Epidermal melanocyte (primary cell): ENCODE measurements at regions not wholly inside any gene's neighbourhood (a gene's known extent, or its start where the extent isn't known, plus 50 kb on each side); places are given as distances from the start of the nearest gene placed in this dataset.
A peak's percentile ranks its signal among the peaks of the same experiment; 100 is the strongest.

Source experiments
- DNase-seq: peaks from one replicate; pipeline ENCODE4 v3.0.0; 2011; ENCODE audit warnings: low spot score; ENCODE audit not compliant: insufficient read length

- no peak for DNase-seq
Measured at GRCh38 chr14:61625165-61625564, 70.1 kb upstream of the HIF1A start.

- DNase-seq: no peak
Measured at GRCh38 chr14:61627612-61628011, 67.7 kb upstream of the HIF1A start.

GRCh38 chr14:61628016-61628725 lies 67.1 kb upstream of the HIF1A start:
- no peak for DNase-seq

GRCh38 chr14:61630399-61631044 lies 64.8 kb upstream of the HIF1A start:
- no peak for DNase-seq

GRCh38 chr14:61631045-61631687 lies 64.1 kb upstream of the HIF1A start:
- DNase-seq: no peak

GRCh38 chr14:61632401-61632800 lies 62.9 kb upstream of the HIF1A start:
- no peak for DNase-seq

- DNase-seq: no peak
Measured at GRCh38 chr14:61632807-61633206, 62.5 kb upstream of the HIF1A start.

GRCh38 chr14:61636291-61636690 lies 59.0 kb upstream of the HIF1A start:
- no peak for DNase-seq

GRCh38 chr14:61636779-61637178 lies 58.5 kb upstream of the HIF1A start:
- DNase-seq: no peak

GRCh38 chr14:61638595-61639387 lies 56.5 kb upstream of the HIF1A start:
- no peak for DNase-seq

GRCh38 chr14:61640158-61641136 lies 54.9 kb upstream of the HIF1A start:
- DNase-seq: no peak

- no peak for DNase-seq
Measured at GRCh38 chr14:61641914-61642613, 53.2 kb upstream of the HIF1A start.

GRCh38 chr14:61642614-61642982 lies 52.7 kb upstream of the HIF1A start:
- no peak for DNase-seq

GRCh38 chr14:61643555-61643954 lies 51.8 kb upstream of the HIF1A start:
- DNase-seq: no peak

GRCh38 chr14:61644175-61644574 lies 51.1 kb upstream of the HIF1A start:
- DNase-seq: peak; percentile 33

GRCh38 chr14:61644834-61645233 lies 50.5 kb upstream of the HIF1A start:
- no peak for DNase-seq

GRCh38 chr14:61645247-61645646 lies 50.1 kb upstream of the HIF1A start:
- no peak for DNase-seq
